ENCODE measurements at regions not wholly inside any gene's neighbourhood (a gene's known extent, or its start where the extent isn't known, plus 50 kb on each side); places are given as distances from the start of the nearest gene placed in this dataset.

GRCh38 chr4:110949542-110949941 is 326.7 kb upstream of the PITX2 start:
- no peak for TF ChIP-seq CTCF (optimal IDR thresholded peaks at IDR 0.05 in 1 of 3, IDR thresholded peaks at IDR 0.05 in 1 of 3, conservative IDR thresholded peaks at IDR 0.05 in 1 of 3; ENCODE audit: extremely low read depth in 1 of 3, insufficient read depth in 2 of 3, low read length in 3 of 3)
- TF ChIP-seq EZH2 (IDR thresholded peaks at IDR 0.05; ENCODE audit: low read length) = no peak

All from keratinocyte (primary cell).